HG02840 (cell line): ENCODE measurements at regions not wholly inside any gene's neighbourhood (a gene's known extent, or its start where the extent isn't known, plus 50 kb on each side); places are given as distances from the start of the nearest gene placed in this dataset.
"Not testable (repeated sequence)": the region's sequence is repeated elsewhere in the genome, so short reads cannot be mapped to it uniquely, and the experiment has no call there.

Source experiments
- ATAC-seq: cut with Tn5 transposase; IDR thresholded peaks from one replicate; pipeline ENCODE4 v1.9.1; 2021; ENCODE audit warnings: mild to moderate bottlenecking, moderate library complexity, moderate number of reproducible peaks; ENCODE audit not compliant: unreplicated experiment, low FRiP score

GRCh38 chr2:207320381-207321159, 154.8 kb upstream of the KLF7 start:
- ATAC-seq = no peak

- no peak for ATAC-seq
These were observed 155.8 kb upstream of the KLF7 start for GRCh38 chr2:207321514-207321913.

- no peak for ATAC-seq
These were observed 158.3 kb upstream of the KLF7 start for GRCh38 chr2:207324001-207324400.

- ATAC-seq = no peak
These were observed 161.8 kb upstream of the KLF7 start for GRCh38 chr2:207327513-207327912.

- ATAC-seq = peak; percentile 48
These were observed 163.2 kb upstream of the KLF7 start for GRCh38 chr2:207328944-207329386.

- peak; percentile 40 for ATAC-seq
These were observed 165.2 kb upstream of the KLF7 start for GRCh38 chr2:207330912-207331311.

GRCh38 chr2:207331674-207332073, 165.9 kb upstream of the KLF7 start:
- no peak for ATAC-seq

- peak; percentile 43 for ATAC-seq
These were observed 166.9 kb upstream of the KLF7 start for GRCh38 chr2:207332480-207333212.

- no peak for ATAC-seq
These were observed 168.0 kb upstream of the KLF7 start for GRCh38 chr2:207333599-207334300.

- no peak for ATAC-seq
These were observed 168.5 kb upstream of the KLF7 start for GRCh38 chr2:207334301-207334623.

GRCh38 chr2:207334624-207335371, 169.1 kb upstream of the KLF7 start:
- ATAC-seq = no peak

GRCh38 chr2:207337234-207338219, 171.8 kb upstream of the KLF7 start:
- ATAC-seq = no peak

GRCh38 chr2:207338220-207338607, 172.5 kb upstream of the KLF7 start:
- no peak for ATAC-seq

GRCh38 chr2:207338610-207339009, 172.9 kb upstream of the KLF7 start:
- no peak for ATAC-seq

GRCh38 chr2:207341112-207341750, 175.5 kb upstream of the KLF7 start:
- no peak for ATAC-seq

- no peak for ATAC-seq
These were observed 176.1 kb upstream of the KLF7 start for GRCh38 chr2:207341804-207342203.

- ATAC-seq = not testable (repeated sequence)
These were observed 179.0 kb upstream of the KLF7 start for GRCh38 chr2:207344596-207345394.

GRCh38 chr2:207351171-207351570, 178.6 kb upstream of the CREB1 start:
- no peak for ATAC-seq
